H1 (cell line): ENCODE measurements at regions not wholly inside any gene's neighbourhood (a gene's known extent, or its start where the extent isn't known, plus 50 kb on each side); places are given as distances from the start of the nearest gene placed in this dataset.

ENCODE experiments used
- CTCF ChIP-seq, 3 experiments: IDR thresholded peaks; 1 replicate in 2 of 3; 2 replicates in 1 of 3; pipeline versions ENCODE4 v1.5.1 to v1.6.1; 2011; ENCODE audit warnings: low read length in 3 of 3, mild to moderate bottlenecking in 3 of 3, inconsistent platforms in 2 of 3, low read depth in 1 of 3, moderate library complexity in 1 of 3; ENCODE audit not compliant: insufficient read depth in 1 of 3; ENCODE audit errors: control extremely low read depth in 1 of 3
- KDM4A ChIP-seq: IDR thresholded peaks from one replicate; pipeline ENCODE4 v1.7.1; 2012; ENCODE audit warnings: low read depth, mild to moderate bottlenecking, moderate library complexity, low read length, inconsistent platforms; ENCODE audit not compliant: severe bottlenecking

- no peak for TF ChIP-seq CTCF (IDR thresholded peaks at IDR 0.05; ENCODE audit: control extremely low read depth in 1 of 3, insufficient read depth in 1 of 3, low read depth in 1 of 3, low read length in 3 of 3)
- TF ChIP-seq KDM4A: no peak
Observed at GRCh38 chr5:112084149-112084548, 327.2 kb upstream of the NREP start (continued).
